ENCODE measurements at regions not wholly inside any gene's neighbourhood (a gene's known extent, or its start where the extent isn't known, plus 50 kb on each side); places are given as distances from the start of the nearest gene placed in this dataset.

DNA sequence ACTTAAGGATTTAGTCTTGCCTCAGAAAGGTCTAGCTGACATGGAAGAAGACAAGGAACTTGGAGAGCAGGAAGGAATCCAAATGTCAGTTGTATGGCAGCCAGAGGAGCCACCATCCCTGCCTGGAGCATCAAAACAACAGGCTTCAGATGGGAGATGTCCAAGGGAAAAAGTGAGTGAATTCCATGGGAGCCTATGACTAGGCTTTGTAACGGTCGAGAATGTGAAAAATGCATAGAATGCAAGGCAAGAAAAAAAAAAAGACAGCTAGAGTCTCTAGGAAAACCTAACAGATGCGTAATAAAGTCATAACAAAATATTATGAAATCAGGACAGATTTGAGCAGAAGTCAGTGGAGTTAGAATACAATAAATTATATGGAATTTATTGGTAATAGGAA lies 183.7 kb upstream of the LSM14A start:
- TF ChIP-seq POLR2AphosphoS5 (IDR thresholded peaks at IDR 0.05; ENCODE audit: low read depth, low read length) (no peak), TAF1 (IDR thresholded peaks at IDR 0.05; ENCODE audit: borderline replicate concordance, low read depth, low read length) (no peak), RAD21 (IDR thresholded peaks at IDR 0.05; ENCODE audit: low read length) (no peak)
- TF ChIP-seq, protein P1, sequence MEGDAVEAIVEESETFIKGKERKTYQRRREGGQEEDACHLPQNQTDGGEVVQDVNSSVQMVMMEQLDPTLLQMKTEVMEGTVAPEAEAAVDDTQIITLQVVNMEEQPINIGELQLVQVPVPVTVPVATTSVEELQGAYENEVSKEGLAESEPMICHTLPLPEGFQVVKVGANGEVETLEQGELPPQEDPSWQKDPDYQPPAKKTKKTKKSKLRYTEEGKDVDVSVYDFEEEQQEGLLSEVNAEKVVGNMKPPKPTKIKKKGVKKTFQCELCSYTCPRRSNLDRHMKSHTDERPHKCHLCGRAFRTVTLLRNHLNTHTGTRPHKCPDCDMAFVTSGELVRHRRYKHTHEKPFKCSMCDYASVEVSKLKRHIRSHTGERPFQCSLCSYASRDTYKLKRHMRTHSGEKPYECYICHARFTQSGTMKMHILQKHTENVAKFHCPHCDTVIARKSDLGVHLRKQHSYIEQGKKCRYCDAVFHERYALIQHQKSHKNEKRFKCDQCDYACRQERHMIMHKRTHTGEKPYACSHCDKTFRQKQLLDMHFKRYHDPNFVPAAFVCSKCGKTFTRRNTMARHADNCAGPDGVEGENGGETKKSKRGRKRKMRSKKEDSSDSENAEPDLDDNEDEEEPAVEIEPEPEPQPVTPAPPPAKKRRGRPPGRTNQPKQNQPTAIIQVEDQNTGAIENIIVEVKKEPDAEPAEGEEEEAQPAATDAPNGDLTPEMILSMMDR (IDR thresholded peaks at IDR 0.05) = no peak

All from SK-N-SH (cell line).